ENCODE measurements at regions not wholly inside any gene's neighbourhood (a gene's known extent, or its start where the extent isn't known, plus 50 kb on each side); places are given as distances from the start of the nearest gene placed in this dataset.

DNA sequence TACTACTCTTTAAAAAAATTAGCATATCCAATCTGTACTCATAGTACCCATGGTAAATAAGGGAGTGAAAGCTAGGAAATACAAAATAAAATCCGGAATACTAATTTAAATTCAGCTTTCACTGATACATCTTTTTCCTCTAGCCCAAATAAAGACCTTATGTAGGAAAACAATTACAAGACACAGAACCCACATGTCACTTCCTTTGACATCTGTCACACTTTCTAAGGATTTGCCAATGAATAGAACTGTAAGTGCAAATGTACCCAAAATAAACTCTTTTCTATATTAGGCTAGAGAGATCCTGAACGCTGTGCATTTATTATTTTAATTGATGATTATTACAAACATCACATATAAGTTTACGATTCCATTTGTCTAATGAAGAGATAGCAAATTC is 393.0 kb downstream of the LRRIQ3 start:
- Mint-ChIP-seq H3K36me3 (ENCODE audit: unreplicated experiment) (no peaks in the 10 kb centered on the region), H3K4me3 (ENCODE audit: unreplicated experiment) (no peak overlapping the region), H3K9me3 (ENCODE audit: unreplicated experiment) (no peaks in the 10 kb centered on the region), H3K27ac (ENCODE audit: unreplicated experiment) (peak overlapping the region; percentile 69), H3K4me1 (ENCODE audit: low read depth, unreplicated experiment) (peaks cover 27% of the 10 kb centered on the region), H3K27me3 (ENCODE audit: unreplicated experiment) (no peaks in the 10 kb centered on the region)
- no peak for DNase-seq
- TF ChIP-seq, protein P1, sequence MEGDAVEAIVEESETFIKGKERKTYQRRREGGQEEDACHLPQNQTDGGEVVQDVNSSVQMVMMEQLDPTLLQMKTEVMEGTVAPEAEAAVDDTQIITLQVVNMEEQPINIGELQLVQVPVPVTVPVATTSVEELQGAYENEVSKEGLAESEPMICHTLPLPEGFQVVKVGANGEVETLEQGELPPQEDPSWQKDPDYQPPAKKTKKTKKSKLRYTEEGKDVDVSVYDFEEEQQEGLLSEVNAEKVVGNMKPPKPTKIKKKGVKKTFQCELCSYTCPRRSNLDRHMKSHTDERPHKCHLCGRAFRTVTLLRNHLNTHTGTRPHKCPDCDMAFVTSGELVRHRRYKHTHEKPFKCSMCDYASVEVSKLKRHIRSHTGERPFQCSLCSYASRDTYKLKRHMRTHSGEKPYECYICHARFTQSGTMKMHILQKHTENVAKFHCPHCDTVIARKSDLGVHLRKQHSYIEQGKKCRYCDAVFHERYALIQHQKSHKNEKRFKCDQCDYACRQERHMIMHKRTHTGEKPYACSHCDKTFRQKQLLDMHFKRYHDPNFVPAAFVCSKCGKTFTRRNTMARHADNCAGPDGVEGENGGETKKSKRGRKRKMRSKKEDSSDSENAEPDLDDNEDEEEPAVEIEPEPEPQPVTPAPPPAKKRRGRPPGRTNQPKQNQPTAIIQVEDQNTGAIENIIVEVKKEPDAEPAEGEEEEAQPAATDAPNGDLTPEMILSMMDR (IDR thresholded peaks at IDR 0.05; ENCODE audit: partially characterized antibody, unreplicated experiment) = no peak

DNA sequence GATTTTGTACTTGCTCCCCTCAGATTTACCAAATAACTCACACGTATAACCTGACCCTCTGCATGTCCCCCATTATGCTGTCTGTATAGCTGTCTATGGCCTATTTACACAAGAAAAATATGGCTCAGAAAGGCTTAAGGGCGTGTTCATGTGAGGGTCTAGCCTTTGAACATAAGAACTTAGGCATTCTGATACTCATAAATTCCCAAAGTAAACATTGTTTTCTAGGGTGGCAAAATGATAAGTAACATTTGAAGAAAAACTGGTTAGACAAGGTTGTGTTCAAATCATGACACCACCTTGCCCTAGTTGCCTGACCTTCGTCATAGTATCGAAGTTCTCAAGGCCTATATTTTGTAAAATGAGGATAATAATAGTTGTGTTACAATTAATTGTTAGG is 394.6 kb downstream of the LRRIQ3 start:
- DNase-seq = no peak
- H3K27ac Mint-ChIP-seq (ENCODE audit: unreplicated experiment) = no peak overlapping the region
- H3K36me3 Mint-ChIP-seq (ENCODE audit: unreplicated experiment) = no peaks in the 10 kb centered on the region
- peaks cover 27% of the 10 kb centered on the region for H3K4me1 Mint-ChIP-seq (ENCODE audit: low read depth, unreplicated experiment)
- H3K4me3 Mint-ChIP-seq (ENCODE audit: unreplicated experiment) = no peak overlapping the region
- TF ChIP-seq, protein P1 (IDR thresholded peaks at IDR 0.05; ENCODE audit: partially characterized antibody, unreplicated experiment) = no peak
- no peaks in the 10 kb centered on the region for H3K9me3 Mint-ChIP-seq (ENCODE audit: unreplicated experiment)
- no peaks in the 10 kb centered on the region for H3K27me3 Mint-ChIP-seq (ENCODE audit: unreplicated experiment)

DNA sequence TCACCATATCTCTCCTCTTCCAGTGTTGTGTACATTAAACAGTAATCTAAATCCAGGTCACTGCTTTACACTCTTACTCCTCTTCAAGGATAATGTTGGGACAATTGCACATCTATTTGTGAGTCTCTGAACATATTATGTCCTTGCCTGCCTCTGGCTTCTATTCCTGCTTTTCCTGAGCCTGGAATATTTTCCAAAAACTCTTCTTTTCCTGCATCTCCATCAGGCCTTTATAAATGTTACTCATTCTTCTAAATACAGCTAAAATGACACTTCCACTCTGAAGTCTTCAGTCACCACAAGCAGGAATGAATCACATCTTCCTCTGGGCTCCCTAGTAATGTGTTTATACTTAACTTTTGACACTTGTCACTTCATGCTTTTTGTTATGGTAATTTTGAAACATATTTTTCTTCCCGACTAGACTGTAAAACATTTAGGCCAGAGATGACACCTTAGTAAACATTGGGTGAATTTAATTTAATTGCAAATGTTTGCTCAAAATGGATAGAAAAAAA is 396.0 kb downstream of the LRRIQ3 start:
- no peaks in the 10 kb centered on the region for H3K9me3 Mint-ChIP-seq (ENCODE audit: unreplicated experiment)
- H3K4me3 Mint-ChIP-seq (ENCODE audit: unreplicated experiment) = no peak overlapping the region
- peaks cover 27% of the 10 kb centered on the region for H3K4me1 Mint-ChIP-seq (ENCODE audit: low read depth, unreplicated experiment)
- no peaks in the 10 kb centered on the region for H3K36me3 Mint-ChIP-seq (ENCODE audit: unreplicated experiment)
- DNase-seq = no peak
- no peaks in the 10 kb centered on the region for H3K27me3 Mint-ChIP-seq (ENCODE audit: unreplicated experiment)
- TF ChIP-seq, protein P1 (IDR thresholded peaks at IDR 0.05; ENCODE audit: partially characterized antibody, unreplicated experiment) = no peak
- no peak overlapping the region for H3K27ac Mint-ChIP-seq (ENCODE audit: unreplicated experiment)

DNA sequence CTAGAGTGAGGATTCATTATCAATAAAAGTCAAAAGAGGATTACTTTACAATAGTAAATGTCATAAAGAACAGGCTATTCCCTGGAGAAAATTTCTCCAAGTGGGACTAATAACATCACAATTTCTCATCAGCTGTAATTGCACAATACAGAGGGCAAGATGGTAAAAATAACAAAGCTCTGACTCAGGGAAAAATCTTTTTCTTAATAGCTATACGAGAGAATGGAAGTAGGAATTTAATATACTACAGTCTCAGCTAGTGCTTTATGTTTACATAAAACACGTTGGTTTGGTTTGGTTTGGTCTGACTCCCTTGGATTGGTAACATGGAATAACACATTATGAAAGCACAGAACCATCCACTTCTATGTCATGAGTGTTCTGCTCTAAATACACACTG is 397.6 kb downstream of the LRRIQ3 start:
- TF ChIP-seq, protein P1 (IDR thresholded peaks at IDR 0.05; ENCODE audit: partially characterized antibody, unreplicated experiment) = no peak
- DNase-seq = no peak
- H3K9me3 Mint-ChIP-seq (ENCODE audit: unreplicated experiment) = no peaks in the 10 kb centered on the region
- H3K27ac Mint-ChIP-seq (ENCODE audit: unreplicated experiment) = no peak overlapping the region
- H3K36me3 Mint-ChIP-seq (ENCODE audit: unreplicated experiment) = no peaks in the 10 kb centered on the region
- H3K4me1 Mint-ChIP-seq (ENCODE audit: low read depth, unreplicated experiment) = peaks cover 24% of the 10 kb centered on the region
- no peaks in the 10 kb centered on the region for H3K27me3 Mint-ChIP-seq (ENCODE audit: unreplicated experiment)
- H3K4me3 Mint-ChIP-seq (ENCODE audit: unreplicated experiment) = no peak overlapping the region

DNA sequence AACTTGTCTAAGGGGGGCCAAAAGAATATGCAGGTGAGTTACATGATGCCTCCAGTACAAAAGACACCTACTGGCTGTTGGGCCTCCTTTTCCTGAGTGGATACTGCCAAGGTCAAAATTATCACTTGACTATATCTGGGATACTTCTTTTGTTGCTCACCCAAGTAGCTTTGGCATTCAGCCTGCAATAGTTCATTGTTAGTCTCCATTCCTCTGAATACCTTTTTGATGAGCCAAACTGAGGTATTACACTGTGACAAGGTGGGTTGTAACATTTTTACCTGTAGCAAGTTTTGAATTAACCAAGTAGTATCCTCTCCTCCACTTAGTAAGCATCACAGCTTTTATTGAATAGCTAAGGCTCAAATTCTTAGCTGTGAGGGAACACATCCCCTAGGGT is 408.0 kb downstream of the LRRIQ3 start:
- TF ChIP-seq, protein P1 (IDR thresholded peaks at IDR 0.05; ENCODE audit: partially characterized antibody, unreplicated experiment) = no peak
- no peaks in the 10 kb centered on the region for H3K9me3 Mint-ChIP-seq (ENCODE audit: unreplicated experiment)
- H3K27me3 Mint-ChIP-seq (ENCODE audit: unreplicated experiment) = peaks cover 2% of the 10 kb centered on the region
- H3K36me3 Mint-ChIP-seq (ENCODE audit: unreplicated experiment) = no peaks in the 10 kb centered on the region
- no peak for DNase-seq
- H3K4me3 Mint-ChIP-seq (ENCODE audit: unreplicated experiment) = no peak overlapping the region
- H3K27ac Mint-ChIP-seq (ENCODE audit: unreplicated experiment) = no peak overlapping the region
- H3K4me1 Mint-ChIP-seq (ENCODE audit: low read depth, unreplicated experiment) = peaks cover 22% of the 10 kb centered on the region

Measured in glutamatergic neuron (in vitro differentiated cells).